ENCODE measurements at regions not wholly inside any gene's neighbourhood (a gene's known extent, or its start where the extent isn't known, plus 50 kb on each side); places are given as distances from the start of the nearest gene placed in this dataset.

DNA sequence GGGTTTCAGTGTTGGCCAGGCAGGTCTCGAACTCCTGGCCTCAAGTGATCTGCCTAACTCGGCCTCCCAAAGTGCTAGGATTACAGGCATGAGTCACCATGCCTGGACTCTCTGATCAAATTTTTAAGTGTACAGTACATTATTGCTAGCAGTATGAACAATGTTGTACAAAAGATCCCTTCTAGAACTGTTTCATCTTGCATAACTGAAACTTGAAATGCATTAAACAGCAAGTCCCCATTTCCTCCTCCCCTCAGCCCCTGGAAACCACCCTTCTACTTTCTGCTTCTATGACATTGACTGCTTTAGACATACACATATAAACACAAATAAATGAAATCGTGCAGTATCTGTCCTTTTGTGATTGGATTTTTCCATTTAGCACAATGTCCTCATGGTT, 463.4 kb downstream of the PTPRC start:
- CTCF ChIA-PET = no interaction called here

More for the DNA sequence above, 463.4 kb downstream of the PTPRC start:
- Histone ChIP-seq H3K79me2 (ENCODE audit: control insufficient read depth, insufficient read depth, low read length) (no peaks in the 10 kb centered on the region), H3K27ac (ENCODE audit: control insufficient read depth, insufficient read depth) (no peak overlapping the region), H2AFZ (ENCODE audit: control insufficient read depth, low read depth, low read length) (no peak overlapping the region), H3K9ac (ENCODE audit: control insufficient read depth, insufficient read depth, low read length) (no peak overlapping the region), H3K27me3 (replicated peaks in 1 of 2; ENCODE audit: control insufficient read depth in 2 of 2, insufficient read depth in 2 of 2, low read length in 1 of 2) (no peaks in the 10 kb centered on the region), H3K4me1 (ENCODE audit: control insufficient read depth, insufficient read depth, low read length) (no peaks in the 10 kb centered on the region; the same call in 1 of the 2 replicates), H3K9me3 (replicated peaks; ENCODE audit: control insufficient read depth, insufficient read depth, low read length) (no peaks in the 10 kb centered on the region; the same call in 1 of the 3 replicates), H3K4me3 (no peak overlapping the region), H3K36me3 (ENCODE audit: control insufficient read depth in 2 of 2, insufficient read depth in 2 of 2, low read length in 1 of 2) (no peaks in the 10 kb centered on the region), H4K20me1 (ENCODE audit: control insufficient read depth, insufficient read depth) (no peaks in the 10 kb centered on the region), H3K4me2 (ENCODE audit: control insufficient read depth, insufficient read depth) (no peak overlapping the region; the same call in 1 of the 2 replicates)
- DNase-seq (ENCODE audit: low read depth, low spot score) (peak; percentile 34), FAIRE-seq (peak; percentile 83), ATAC-seq (peak; percentile 96)
- no TSS peak for BruUV-seq (replicated peaks)
- peak; percentile 17; the same call in 1 of the 2 replicates for TF ChIP-seq SPI1 (IDR thresholded peaks at IDR 0.05; ENCODE audit: borderline replicate concordance, insufficient read depth, low read depth, low read length)
- peak; percentile 52 for TF ChIP-seq JUNB (IDR thresholded peaks at IDR 0.05)
- TF ChIP-seq, protein P1, sequence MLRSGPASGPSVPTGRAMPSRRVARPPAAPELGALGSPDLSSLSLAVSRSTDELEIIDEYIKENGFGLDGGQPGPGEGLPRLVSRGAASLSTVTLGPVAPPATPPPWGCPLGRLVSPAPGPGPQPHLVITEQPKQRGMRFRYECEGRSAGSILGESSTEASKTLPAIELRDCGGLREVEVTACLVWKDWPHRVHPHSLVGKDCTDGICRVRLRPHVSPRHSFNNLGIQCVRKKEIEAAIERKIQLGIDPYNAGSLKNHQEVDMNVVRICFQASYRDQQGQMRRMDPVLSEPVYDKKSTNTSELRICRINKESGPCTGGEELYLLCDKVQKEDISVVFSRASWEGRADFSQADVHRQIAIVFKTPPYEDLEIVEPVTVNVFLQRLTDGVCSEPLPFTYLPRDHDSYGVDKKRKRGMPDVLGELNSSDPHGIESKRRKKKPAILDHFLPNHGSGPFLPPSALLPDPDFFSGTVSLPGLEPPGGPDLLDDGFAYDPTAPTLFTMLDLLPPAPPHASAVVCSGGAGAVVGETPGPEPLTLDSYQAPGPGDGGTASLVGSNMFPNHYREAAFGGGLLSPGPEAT (IDR thresholded peaks at IDR 0.05; ENCODE audit: low read depth) = peak; percentile 65
- TF ChIP-seq CHD2 (IDR thresholded peaks at IDR 0.05; ENCODE audit: borderline replicate concordance, low read depth, low read length) = no peak
- 0 out of 2 replicates have a peak, but pooled peaks have one; percentile 8 for TF ChIP-seq RUNX3 (IDR thresholded peaks at IDR 0.05; ENCODE audit: low read length)
- peak; percentile 4; the same call in 1 of the 2 replicates for TF ChIP-seq ZNF217 (IDR thresholded peaks at IDR 0.05)
- TF ChIP-seq KDM1A (IDR thresholded peaks at IDR 0.05; ENCODE audit: borderline replicate concordance) = no peak
- no peak for TF ChIP-seq LARP7 (IDR thresholded peaks at IDR 0.05)
- TF ChIP-seq, protein P2, sequence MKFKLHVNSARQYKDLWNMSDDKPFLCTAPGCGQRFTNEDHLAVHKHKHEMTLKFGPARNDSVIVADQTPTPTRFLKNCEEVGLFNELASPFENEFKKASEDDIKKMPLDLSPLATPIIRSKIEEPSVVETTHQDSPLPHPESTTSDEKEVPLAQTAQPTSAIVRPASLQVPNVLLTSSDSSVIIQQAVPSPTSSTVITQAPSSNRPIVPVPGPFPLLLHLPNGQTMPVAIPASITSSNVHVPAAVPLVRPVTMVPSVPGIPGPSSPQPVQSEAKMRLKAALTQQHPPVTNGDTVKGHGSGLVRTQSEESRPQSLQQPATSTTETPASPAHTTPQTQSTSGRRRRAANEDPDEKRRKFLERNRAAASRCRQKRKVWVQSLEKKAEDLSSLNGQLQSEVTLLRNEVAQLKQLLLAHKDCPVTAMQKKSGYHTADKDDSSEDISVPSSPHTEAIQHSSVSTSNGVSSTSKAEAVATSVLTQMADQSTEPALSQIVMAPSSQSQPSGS (IDR thresholded peaks at IDR 0.05; ENCODE audit: low read length) = 0 out of 2 replicates have a peak, but pooled peaks have one; percentile 29
- RAD21 ChIA-PET (ENCODE audit: unreplicated experiment) = no interaction called here
- WGBS (ENCODE audit: insufficient coverage, insufficient replicate concordance, low lambda C conversion rate, missing lambda C conversion rate) = 12% methylated on average over 3 of the region's 3 CpGs
- SMC1A ChIA-PET (ENCODE audit: uncharacterized antibody, unreplicated experiment) = no interaction called here
- POLR2A ChIA-PET = interaction anchor here (1.2 kb wide), 1 partner anchor 10 kb away, joined by 3 read pairs; no protein-coding TSS in a partner anchor
- in situ Hi-C loops (cut with MboI) (no loop called here), intact Hi-C loops (cut with micrococcal nuclease; ENCODE audit: unreplicated experiment) (no loop called here)
